A549 (cell line): ENCODE measurements at regions not wholly inside any gene's neighbourhood (a gene's known extent, or its start where the extent isn't known, plus 50 kb on each side); places are given as distances from the start of the nearest gene placed in this dataset.

Source experiments
- ATAC-seq, 2 experiments: fragments of 200-7000 bp in 1 of 2; fragments of >200 bp in 1 of 2; cut with Nextera tagmentation in 1 of 2; cut with Tn5 transposase in 1 of 2; 3 replicates each; pipeline versions ENCODE4 v1.8.0 to v1.9.1; 2018 to 2020; ENCODE audit warnings: mild to moderate bottlenecking in 1 of 2, moderate library complexity in 1 of 2
- CTCF ChIA-PET: fragments of 300-600 bp; sonication (Branson Sonifier 250); formaldehyde crosslinking; extraction: SDS; loops from one replicate; lab custom pipeline; 2021; ENCODE audit warnings: antibody characterized with exemption, inconsistent platforms; lab: Yijun Ruan, JAX
- POLR2A ChIA-PET: fragments of 350-600 bp; formaldehyde crosslinking; extraction: SDS; loops from one replicate; lab custom pipeline; 2021; ENCODE audit warnings: antibody characterized with exemption, inconsistent platforms; lab: Yijun Ruan, JAX
- DNase-seq, 2 experiments: peaks; one replicate each; pipeline versions ENCODE4 v3.0.0 to v3.0.0-alpha.2; 2011 to 2016; ENCODE audit warnings: low read depth in 1 of 2, low spot score in 1 of 2
- FAIRE-seq: peaks from 2 replicates; lab custom pipeline; 2011; peaks lifted over from hg19 to GRCh38; lab: Jason Lieb, UNC
- H3K27ac ChIP-seq, 2 experiments: fragments of >200 bp; sonication (Bioruptor Twin); formaldehyde crosslinking; 3 replicates each; pipeline ENCODE4 v1.5.1; 2016 to 2017
- H3K4me1 ChIP-seq: fragments of >200 bp; sonication (Bioruptor Twin); formaldehyde crosslinking; 3 replicates; pipeline ENCODE4 v1.6.1; 2016
- H3K4me2 ChIP-seq: fragments of >200 bp; sonication (Bioruptor Twin); formaldehyde crosslinking; 3 replicates; pipeline ENCODE4 v1.6.1; 2016
- H3K4me3 ChIP-seq: fragments of >200 bp; sonication (Bioruptor Twin); formaldehyde crosslinking; 3 replicates; pipeline ENCODE4 v1.5.1; 2016
- H3K9me3 ChIP-seq: fragments of >200 bp; sonication (Bioruptor Twin); formaldehyde crosslinking; 3 replicates; pipeline ENCODE4 v1.6.1; 2016
- CEBPB ChIP-seq, 2 experiments: fragments of >200 bp in 1 of 2; sonication (Bioruptor Twin) in 1 of 2; formaldehyde crosslinking in 1 of 2; IDR thresholded peaks; 2 replicates each; pipeline ENCODE4 v1.6.1; 2012 to 2016
- CHD4 ChIP-seq: fragments of 200-600 bp; sonication (generic); IDR thresholded peaks from 2 replicates; pipeline ENCODE4 v1.6.1; 2016; ENCODE audit warnings: antibody characterized with exemption, mild to moderate bottlenecking, borderline replicate concordance
- E2F6 ChIP-seq: IDR thresholded peaks from 2 replicates; pipeline ENCODE4 v1.6.1; 2012; ENCODE audit warnings: low read depth, borderline replicate concordance
- ELK1 ChIP-seq: fragments of 150-350 bp; IDR thresholded peaks from 2 replicates; pipeline ENCODE4 v1.6.1; 2014; ENCODE audit warnings: low read depth, mild to moderate bottlenecking, low read length
- EP300 ChIP-seq, 2 experiments: fragments of >200 bp; sonication (Bioruptor Twin); formaldehyde crosslinking; IDR thresholded peaks; 2 replicates in 1 of 2; 3 replicates in 1 of 2; pipeline ENCODE4 v1.6.1; 2016 to 2017
- FOSL2 ChIP-seq, 2 experiments: fragments of 450-650 bp in 1 of 2; fragments of >200 bp in 1 of 2; sonication (Bioruptor Twin) in 1 of 2; formaldehyde crosslinking; IDR thresholded peaks; 2 replicates each; pipeline versions ENCODE4 v1.5.0 to v1.6.1; 2016 to 2020; ENCODE audit warnings: mild to moderate bottlenecking in 1 of 2, moderate library complexity in 1 of 2
- FOXS1 ChIP-seq: fragments of 250-450 bp; sonication (Bioruptor Pico); IDR thresholded peaks from 2 replicates; pipeline ENCODE4 v1.5.0; 2020; ENCODE audit warnings: mild to moderate bottlenecking, moderate library complexity
- HDAC2 ChIP-seq: fragments of 200-600 bp; sonication (generic); IDR thresholded peaks from 2 replicates; pipeline ENCODE4 v1.6.1; 2016
- HES2 ChIP-seq: fragments of >200 bp; sonication (Bioruptor Twin); formaldehyde crosslinking; IDR thresholded peaks from 2 replicates; pipeline ENCODE4 v1.6.1; 2016
- HOXA7 ChIP-seq: fragments of 250-450 bp; sonication (Bioruptor Pico); IDR thresholded peaks from 2 replicates; pipeline ENCODE4 v1.5.0; 2020; ENCODE audit warnings: mild to moderate bottlenecking, moderate library complexity
- HOXB13 ChIP-seq: fragments of 250-450 bp; sonication (Bioruptor Pico); IDR thresholded peaks from 2 replicates; pipeline ENCODE4 v1.5.0; 2020; ENCODE audit warnings: low read depth, mild to moderate bottlenecking, moderate library complexity
- JUN ChIP-seq, 2 experiments: fragments of >200 bp; sonication (Bioruptor Twin); formaldehyde crosslinking; IDR thresholded peaks; 2 replicates in 1 of 2; 3 replicates in 1 of 2; pipeline ENCODE4 v1.6.1; 2016 to 2017
- JUNB ChIP-seq: fragments of >200 bp; sonication (Bioruptor Twin); formaldehyde crosslinking; IDR thresholded peaks from 2 replicates; pipeline ENCODE4 v1.6.1; 2016
- KDM1A ChIP-seq: fragments of 200-600 bp; sonication (generic); IDR thresholded peaks from 2 replicates; pipeline ENCODE4 v1.6.1; 2016; ENCODE audit warnings: low read depth, mild to moderate bottlenecking
- KDM5A ChIP-seq: fragments of 200-600 bp; sonication (generic); IDR thresholded peaks from 2 replicates; pipeline ENCODE4 v1.6.1; 2016; ENCODE audit warnings: antibody characterized with exemption, mild to moderate bottlenecking
- MAFK ChIP-seq: fragments of 450-650 bp; IDR thresholded peaks from 2 replicates; pipeline ENCODE4 v1.6.1; 2014; ENCODE audit not compliant: partially characterized antibody
- NR3C1 ChIP-seq: fragments of >200 bp; sonication (Bioruptor Twin); formaldehyde crosslinking; IDR thresholded peaks from 3 replicates; pipeline ENCODE4 v1.6.1; 2017
- POLR2A ChIP-seq: IDR thresholded peaks from 2 replicates; pipeline ENCODE4 v1.6.1; 2012; ENCODE audit warnings: mild to moderate bottlenecking, low read length
- POLR2AphosphoS2 ChIP-seq: conservative IDR thresholded peaks from 2 replicates; pipeline ENCODE4 v1.6.1; 2012; ENCODE audit warnings: low read length, improper control_type of control experiment, inconsistent platforms
- RARB ChIP-seq: fragments of 250-450 bp; sonication (Bioruptor Pico); IDR thresholded peaks from 2 replicates; pipeline ENCODE4 v1.8.0; 2021; ENCODE audit warnings: mild to moderate bottlenecking, moderate library complexity
- RCOR1 ChIP-seq: fragments of 150-350 bp; IDR thresholded peaks from 2 replicates; pipeline ENCODE4 v1.6.1; 2014; ENCODE audit warnings: antibody characterized with exemption, low read length, low read depth
- REST ChIP-seq: fragments of 200-600 bp; sonication (generic); IDR thresholded peaks from 2 replicates; pipeline ENCODE4 v1.6.1; 2016; ENCODE audit warnings: antibody characterized with exemption, mild to moderate bottlenecking, moderate library complexity
- TFCP2L1 ChIP-seq: fragments of 250-450 bp; sonication (Bioruptor Pico); IDR thresholded peaks from 2 replicates; pipeline ENCODE4 v1.5.0; 2021; ENCODE audit warnings: mild to moderate bottlenecking
- USF2 ChIP-seq: fragments of 450-650 bp; IDR thresholded peaks from 2 replicates; pipeline ENCODE4 v1.6.1; 2014; ENCODE audit warnings: antibody characterized with exemption
- ZFP36 ChIP-seq: fragments of 450-650 bp; IDR thresholded peaks from 2 replicates; pipeline ENCODE4 v1.6.1; 2014; ENCODE audit warnings: borderline replicate concordance; ENCODE audit not compliant: partially characterized antibody
- ZNF302 ChIP-seq: fragments of 250-450 bp; sonication (Bioruptor Pico); IDR thresholded peaks from 2 replicates; pipeline ENCODE4 v1.9.0; 2021; ENCODE audit warnings: inconsistent platforms, mild to moderate bottlenecking, moderate library complexity
- WGBS: methylation state at CpG from one replicate; pipeline ENCODE4 v1.1.6; 2017; ENCODE audit errors: missing lambda C conversion rate; 5-methylcytosine and 5-hydroxymethylcytosine counted together
- TF ChIP-seq, protein P1 (sequence below): fragments of 250-450 bp; sonication (Bioruptor Pico); IDR thresholded peaks from 2 replicates; pipeline ENCODE4 v1.5.0; 2020; ENCODE audit warnings: low read depth, mild to moderate bottlenecking, moderate library complexity

DNA sequence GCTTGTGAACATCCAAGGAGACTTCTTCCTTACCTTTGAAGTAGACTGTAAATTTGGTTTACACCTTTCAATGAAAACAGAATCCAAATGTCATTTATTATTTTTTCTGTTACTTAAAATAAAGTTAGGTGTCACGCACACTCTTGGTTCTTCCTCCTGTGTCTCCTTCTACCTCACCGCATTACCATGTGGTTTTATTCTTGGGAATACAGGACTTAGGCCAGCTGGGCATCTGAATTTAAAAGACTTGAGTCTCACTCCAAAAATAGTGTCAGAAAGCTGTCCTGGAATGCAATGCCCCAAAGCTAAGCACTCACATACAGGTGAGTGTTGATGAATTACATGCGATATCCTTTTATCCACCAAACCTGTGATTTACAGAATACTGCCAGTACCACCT, 66.4 kb downstream of the MAF start:
- no peak for ATAC-seq
- no peak for FAIRE-seq
- 85% methylated on average over 3 of the region's 3 CpGs for whole genome bisulfite sequencing
- CTCF ChIA-PET: no interaction called here
- no peak for DNase-seq
- no peak overlapping the region for H3K27ac ChIP-seq
- H3K4me3 ChIP-seq: no peak overlapping the region
- TF ChIP-seq ELK1 (no peak), ZFP36 (no peak), POLR2A (no peak), EP300 (IDR thresholded peaks at IDR 0.05) (no peak), RCOR1 (no peak), HOXB13 (CRISPR knock-in tag) (no peak), HDAC2 (no peak), E2F6 (no peak)
- no peak overlapping the region for H3K4me2 ChIP-seq
- POLR2A ChIA-PET: no interaction called here
- no peaks in the 10 kb centered on the region for H3K4me1 ChIP-seq
- no peaks in the 10 kb centered on the region for H3K9me3 ChIP-seq

- WGBS: 12% methylated on average over 3 of the region's 3 CpGs
- Histone ChIP-seq H3K27ac (no peak overlapping the region), H3K4me3 (no peak overlapping the region), H3K4me2 (no peak overlapping the region), H3K4me1 (no peaks in the 10 kb centered on the region), H3K9me3 (no peaks in the 10 kb centered on the region)
- TF ChIP-seq CEBPB (IDR thresholded peaks at IDR 0.05) (no peak), CHD4 (no peak), POLR2AphosphoS2 (no peak), RARB (CRISPR knock-in tag) (no peak), FOSL2 (IDR thresholded peaks at IDR 0.05) (no peak), FOSL2 (CRISPR knock-in tag; IDR thresholded peaks at IDR 0.05) (no peak), USF2 (no peak), REST (no peak), HOXA7 (no peak), MAFK (no peak), FOXS1 (CRISPR knock-in tag) (no peak), KDM5A (no peak), ZNF302 (CRISPR knock-in tag) (no peak), HES2 (no peak), JUNB (no peak), KDM1A (no peak), JUN (IDR thresholded peaks at IDR 0.05) (no peak), NR3C1 (no peak), TFCP2L1 (CRISPR knock-in tag) (no peak), E2F6 (no peak)
- TF ChIP-seq, protein P1, sequence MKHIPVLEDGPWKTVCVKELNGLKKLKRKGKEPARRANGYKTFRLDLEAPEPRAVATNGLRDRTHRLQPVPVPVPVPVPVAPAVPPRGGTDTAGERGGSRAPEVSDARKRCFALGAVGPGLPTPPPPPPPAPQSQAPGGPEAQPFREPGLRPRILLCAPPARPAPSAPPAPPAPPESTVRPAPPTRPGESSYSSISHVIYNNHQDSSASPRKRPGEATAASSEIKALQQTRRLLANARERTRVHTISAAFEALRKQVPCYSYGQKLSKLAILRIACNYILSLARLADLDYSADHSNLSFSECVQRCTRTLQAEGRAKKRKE (CRISPR knock-in tag): no peak
- no peak for DNase-seq
- no peak for ATAC-seq
- FAIRE-seq: no peak
- ChIA-PET POLR2A (no interaction called here), CTCF (no interaction called here)
Measured at GRCh38 chr16:79533292-79533691, 67.2 kb downstream of the MAF start.
